ENCODE measurements at regions not wholly inside any gene's neighbourhood (a gene's known extent, or its start where the extent isn't known, plus 50 kb on each side); places are given as distances from the start of the nearest gene placed in this dataset.

DNA sequence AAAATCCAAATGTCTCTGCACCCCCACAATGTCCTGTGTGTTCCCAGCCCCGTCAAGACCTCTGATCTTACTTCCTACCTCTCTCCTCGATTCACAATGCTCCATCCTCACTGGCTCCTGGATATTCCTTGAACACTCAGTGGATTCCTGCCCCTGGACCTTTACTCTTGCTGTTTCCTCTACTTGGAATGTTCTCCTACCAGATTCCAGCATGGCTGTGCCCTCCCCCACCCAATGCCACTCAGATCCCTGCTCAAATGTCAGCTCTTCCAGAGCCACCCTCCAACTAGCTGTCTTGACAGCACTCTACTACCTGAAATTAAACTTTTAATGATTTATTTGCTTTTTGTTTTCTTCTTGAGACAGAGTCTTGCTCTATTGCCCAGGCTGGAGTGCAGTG is 107.4 kb downstream of the KLF5 start:
- TF ChIP-seq POLR2AphosphoS5 (IDR thresholded peaks at IDR 0.05; ENCODE audit: low read depth, low read length) = no peak
- TF ChIP-seq SIN3A (IDR thresholded peaks at IDR 0.05; ENCODE audit: borderline replicate concordance, insufficient read depth, low read length) = no peak
- TF ChIP-seq TAF1 (IDR thresholded peaks at IDR 0.05; ENCODE audit: borderline replicate concordance, insufficient read depth, low read length) = no peak
- TF ChIP-seq, protein P1, sequence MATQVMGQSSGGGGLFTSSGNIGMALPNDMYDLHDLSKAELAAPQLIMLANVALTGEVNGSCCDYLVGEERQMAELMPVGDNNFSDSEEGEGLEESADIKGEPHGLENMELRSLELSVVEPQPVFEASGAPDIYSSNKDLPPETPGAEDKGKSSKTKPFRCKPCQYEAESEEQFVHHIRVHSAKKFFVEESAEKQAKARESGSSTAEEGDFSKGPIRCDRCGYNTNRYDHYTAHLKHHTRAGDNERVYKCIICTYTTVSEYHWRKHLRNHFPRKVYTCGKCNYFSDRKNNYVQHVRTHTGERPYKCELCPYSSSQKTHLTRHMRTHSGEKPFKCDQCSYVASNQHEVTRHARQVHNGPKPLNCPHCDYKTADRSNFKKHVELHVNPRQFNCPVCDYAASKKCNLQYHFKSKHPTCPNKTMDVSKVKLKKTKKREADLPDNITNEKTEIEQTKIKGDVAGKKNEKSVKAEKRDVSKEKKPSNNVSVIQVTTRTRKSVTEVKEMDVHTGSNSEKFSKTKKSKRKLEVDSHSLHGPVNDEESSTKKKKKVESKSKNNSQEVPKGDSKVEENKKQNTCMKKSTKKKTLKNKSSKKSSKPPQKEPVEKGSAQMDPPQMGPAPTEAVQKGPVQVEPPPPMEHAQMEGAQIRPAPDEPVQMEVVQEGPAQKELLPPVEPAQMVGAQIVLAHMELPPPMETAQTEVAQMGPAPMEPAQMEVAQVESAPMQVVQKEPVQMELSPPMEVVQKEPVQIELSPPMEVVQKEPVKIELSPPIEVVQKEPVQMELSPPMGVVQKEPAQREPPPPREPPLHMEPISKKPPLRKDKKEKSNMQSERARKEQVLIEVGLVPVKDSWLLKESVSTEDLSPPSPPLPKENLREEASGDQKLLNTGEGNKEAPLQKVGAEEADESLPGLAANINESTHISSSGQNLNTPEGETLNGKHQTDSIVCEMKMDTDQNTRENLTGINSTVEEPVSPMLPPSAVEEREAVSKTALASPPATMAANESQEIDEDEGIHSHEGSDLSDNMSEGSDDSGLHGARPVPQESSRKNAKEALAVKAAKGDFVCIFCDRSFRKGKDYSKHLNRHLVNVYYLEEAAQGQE (IDR thresholded peaks at IDR 0.05; ENCODE audit: insufficient read depth in 1 of 2, low read depth in 2 of 2, low read length in 2 of 2) = no peak
- no peak for TF ChIP-seq FOXP2 (optimal IDR thresholded peaks at IDR 0.05; ENCODE audit: borderline replicate concordance, extremely low read depth, extremely low read length, insufficient read depth)

DNA sequence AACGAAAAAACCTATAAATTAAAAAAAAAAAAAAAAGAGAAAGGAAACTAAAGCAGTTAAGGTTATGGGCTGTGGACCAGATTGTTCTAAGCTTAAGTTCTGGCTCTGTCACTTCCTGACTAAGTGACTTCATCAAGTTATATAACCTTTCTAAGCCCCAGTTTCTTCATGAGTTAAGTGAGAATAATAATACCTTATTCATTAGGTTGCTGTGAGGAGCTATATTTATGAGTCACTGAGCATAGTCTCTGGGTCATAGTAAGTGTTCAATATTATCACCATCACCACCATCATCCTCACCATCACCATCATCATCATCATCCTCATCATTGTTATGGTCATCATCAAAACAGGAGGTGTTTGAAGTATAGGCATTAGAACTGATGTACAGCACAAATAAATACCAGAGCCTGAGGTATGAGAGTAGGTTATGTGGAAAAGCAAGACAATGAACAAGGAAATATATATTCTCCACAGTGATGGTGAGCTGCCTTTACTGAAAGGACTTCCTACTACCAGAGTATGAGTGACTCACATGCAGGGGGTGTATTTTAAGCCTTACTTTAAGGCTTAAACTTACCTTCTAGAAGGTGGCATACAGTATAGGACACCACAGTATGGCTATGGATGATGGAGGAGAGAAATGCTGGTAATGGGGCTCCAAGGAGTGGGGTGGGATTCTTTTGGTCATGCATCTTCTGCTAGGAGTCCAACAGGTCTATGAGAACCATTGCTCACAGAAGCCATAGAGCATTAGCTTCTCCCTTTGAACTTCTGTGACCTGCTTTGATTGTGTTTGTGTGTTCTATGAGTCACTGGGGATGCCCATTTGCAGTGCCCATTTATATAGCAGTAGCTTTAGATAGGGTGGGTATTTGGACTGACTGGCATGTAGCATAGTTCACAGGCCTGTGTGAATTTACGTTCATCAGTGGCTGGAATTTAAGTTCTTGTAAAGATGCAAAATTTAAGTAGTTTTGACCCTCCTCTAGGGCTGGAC is 104.4 kb downstream of the KLF5 start:
- no peak for TF ChIP-seq POLR2AphosphoS5 (IDR thresholded peaks at IDR 0.05; ENCODE audit: low read depth, low read length)
- no peak for TF ChIP-seq FOXP2 (optimal IDR thresholded peaks at IDR 0.05; ENCODE audit: borderline replicate concordance, extremely low read depth, extremely low read length, insufficient read depth)

DNA sequence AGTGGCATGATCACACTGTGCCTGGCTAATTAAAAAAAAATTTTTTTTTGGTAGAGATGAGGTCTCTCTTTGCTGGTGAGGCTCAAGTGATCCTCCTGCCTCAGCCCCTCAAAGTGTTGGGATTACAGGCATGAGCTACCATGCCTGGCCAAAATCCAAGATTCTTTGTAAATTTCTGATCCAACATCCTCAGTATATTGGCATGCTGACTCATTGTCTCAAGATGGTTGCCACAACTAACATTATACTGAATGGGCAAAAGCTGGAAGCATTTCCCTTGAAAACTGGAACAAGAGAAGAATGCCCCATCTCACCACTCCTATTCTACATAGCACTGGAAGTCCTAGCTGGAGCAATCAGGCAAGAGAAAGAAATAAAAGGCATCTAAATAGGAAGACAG is 100.0 kb downstream of the KLF5 start:
- TF ChIP-seq, protein P1 (IDR thresholded peaks at IDR 0.05; ENCODE audit: insufficient read depth in 1 of 2, low read depth in 2 of 2, low read length in 2 of 2) = no peak
- TF ChIP-seq TAF1 (IDR thresholded peaks at IDR 0.05; ENCODE audit: borderline replicate concordance, insufficient read depth, low read length) (no peak), FOXP2 (optimal IDR thresholded peaks at IDR 0.05; ENCODE audit: borderline replicate concordance, extremely low read depth, extremely low read length, insufficient read depth) (no peak), SIN3A (IDR thresholded peaks at IDR 0.05; ENCODE audit: borderline replicate concordance, insufficient read depth, low read length) (no peak), POLR2AphosphoS5 (IDR thresholded peaks at IDR 0.05; ENCODE audit: low read depth, low read length) (no peak)

DNA sequence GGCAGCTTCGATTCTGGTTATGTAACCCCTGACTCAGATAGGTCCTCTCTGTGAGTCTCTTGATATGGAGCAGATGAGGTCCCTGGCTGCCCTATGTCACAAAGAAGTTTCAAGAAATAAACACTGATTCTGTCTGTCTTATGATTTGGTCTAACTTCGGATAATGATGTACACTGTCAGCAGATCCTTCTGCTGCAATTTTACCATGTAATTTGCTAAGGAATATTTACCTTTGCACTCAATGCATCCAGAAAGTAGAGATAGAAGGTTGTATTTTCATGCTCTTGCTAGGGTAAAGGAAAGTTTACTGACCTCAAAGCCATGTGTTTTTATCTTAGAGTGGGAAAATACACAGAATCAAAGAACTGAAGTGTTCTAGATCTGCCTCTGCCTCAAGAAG is 98.2 kb downstream of the KLF5 start:
- TF ChIP-seq TAF1 (IDR thresholded peaks at IDR 0.05; ENCODE audit: borderline replicate concordance, insufficient read depth, low read length) = no peak
- TF ChIP-seq SIN3A (IDR thresholded peaks at IDR 0.05; ENCODE audit: borderline replicate concordance, insufficient read depth, low read length) = no peak
- TF ChIP-seq POLR2AphosphoS5 (IDR thresholded peaks at IDR 0.05; ENCODE audit: low read depth, low read length) = no peak
- TF ChIP-seq, protein P1 (IDR thresholded peaks at IDR 0.05; ENCODE audit: insufficient read depth in 1 of 2, low read depth in 2 of 2, low read length in 2 of 2) = no peak
- TF ChIP-seq FOXP2 (optimal IDR thresholded peaks at IDR 0.05; ENCODE audit: borderline replicate concordance, extremely low read depth, extremely low read length, insufficient read depth) = no peak

DNA sequence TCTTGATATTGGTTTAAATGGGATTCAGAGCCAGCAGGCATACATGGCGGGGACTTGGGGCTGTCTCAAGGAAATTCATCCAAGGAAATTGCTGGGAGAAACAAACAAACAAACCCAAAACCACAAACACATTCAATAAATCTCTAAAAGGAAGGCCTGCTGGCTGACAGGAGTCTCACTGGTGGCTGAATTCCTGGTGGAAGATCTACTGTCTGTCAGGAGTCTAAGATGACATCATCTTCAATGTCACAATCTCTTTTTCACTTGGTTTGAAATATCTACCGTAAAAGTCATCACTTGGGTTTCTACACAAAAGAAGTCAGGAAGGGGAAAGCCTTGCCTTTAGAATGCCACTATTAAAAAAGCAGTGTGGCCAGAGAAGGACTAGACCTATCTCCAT is 87.9 kb downstream of the KLF5 start:
- no peak for TF ChIP-seq POLR2AphosphoS5 (IDR thresholded peaks at IDR 0.05; ENCODE audit: low read depth, low read length)
- no peak for TF ChIP-seq FOXP2 (optimal IDR thresholded peaks at IDR 0.05; ENCODE audit: borderline replicate concordance, extremely low read depth, extremely low read length, insufficient read depth)
- no peak for TF ChIP-seq TAF1 (IDR thresholded peaks at IDR 0.05; ENCODE audit: borderline replicate concordance, insufficient read depth, low read length)

- TF ChIP-seq, protein P1 (IDR thresholded peaks at IDR 0.05; ENCODE audit: insufficient read depth in 1 of 2, low read depth in 2 of 2, low read length in 2 of 2) = no peak
- TF ChIP-seq TAF1 (IDR thresholded peaks at IDR 0.05; ENCODE audit: borderline replicate concordance, insufficient read depth, low read length) = no peak
- no peak for TF ChIP-seq POLR2AphosphoS5 (IDR thresholded peaks at IDR 0.05; ENCODE audit: low read depth, low read length)
- TF ChIP-seq FOXP2 (optimal IDR thresholded peaks at IDR 0.05; ENCODE audit: borderline replicate concordance, extremely low read depth, extremely low read length, insufficient read depth) = no peak
- TF ChIP-seq SIN3A (IDR thresholded peaks at IDR 0.05; ENCODE audit: borderline replicate concordance, insufficient read depth, low read length) = no peak
Measured at GRCh38 chr13:73142071-73142470, 83.3 kb downstream of the KLF5 start.

Measured in PFSK-1 (cell line).